ENCODE measurements at regions not wholly inside any gene's neighbourhood (a gene's known extent, or its start where the extent isn't known, plus 50 kb on each side); places are given as distances from the start of the nearest gene placed in this dataset.

- no peak for TF ChIP-seq THAP7 (CRISPR knock-in tag; IDR thresholded peaks at IDR 0.05)
- TF ChIP-seq, protein P1, sequence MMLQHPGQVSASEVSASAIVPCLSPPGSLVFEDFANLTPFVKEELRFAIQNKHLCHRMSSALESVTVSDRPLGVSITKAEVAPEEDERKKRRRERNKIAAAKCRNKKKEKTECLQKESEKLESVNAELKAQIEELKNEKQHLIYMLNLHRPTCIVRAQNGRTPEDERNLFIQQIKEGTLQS (CRISPR knock-in tag; IDR thresholded peaks at IDR 0.05) = no peak
These were observed 208.0 kb downstream of the TFCP2L1 start for GRCh38 chr2:121076885-121077549.

Measured in HepG2 (cell line).